Pons (tissue), 1 donor: ENCODE measurements at regions not wholly inside any gene's neighbourhood (a gene's known extent, or its start where the extent isn't known, plus 50 kb on each side); places are given as distances from the start of the nearest gene placed in this dataset.
A peak's percentile ranks its signal among the peaks of the same experiment; 100 is the strongest.

Source experiments
- DNase-seq: peaks from one replicate; pipeline ENCODE4 v3.0.0-alpha.2; 2016; ENCODE audit warnings: low spot score

GRCh38 chrX:57848857-57849256 is 61.4 kb downstream of the ZXDA start:
- DNase-seq: no peak

- DNase-seq: no peak
Measured at GRCh38 chrX:57822818-57823217, 87.4 kb downstream of the ZXDA start.

- no peak for DNase-seq
Measured at GRCh38 chrX:57822398-57822797, 87.9 kb downstream of the ZXDA start.

GRCh38 chrX:57821703-57822387 is 88.4 kb downstream of the ZXDA start:
- DNase-seq: peak; percentile 64

GRCh38 chrX:57817302-57817701 is 93.0 kb downstream of the ZXDA start:
- no peak for DNase-seq

- DNase-seq: no peak
Measured at GRCh38 chrX:57772637-57773036, 92.6 kb upstream of the NLRP2B start.

- no peak for DNase-seq
Measured at GRCh38 chrX:57771689-57772088, 91.6 kb upstream of the NLRP2B start.

GRCh38 chrX:57752866-57753265 is 72.8 kb upstream of the NLRP2B start:
- no peak for DNase-seq

GRCh38 chrX:57741107-57741506 is 61.0 kb upstream of the NLRP2B start:
- no peak for DNase-seq

- no peak for DNase-seq
Measured at GRCh38 chrX:57737881-57738280, 57.8 kb upstream of the NLRP2B start.
